OCI-LY1 (cell line): ENCODE measurements at regions not wholly inside any gene's neighbourhood (a gene's known extent, or its start where the extent isn't known, plus 50 kb on each side); places are given as distances from the start of the nearest gene placed in this dataset.

Experiments used
- CTCF ChIP-seq: fragments of 200-600 bp; sonication (generic), shearing (Covaris generic); IDR thresholded peaks from 2 replicates; pipeline ENCODE4 v1.5.1; 2017; ENCODE audit warnings: mild to moderate bottlenecking, antibody characterized with exemption, low read length, moderate library complexity, mixed read lengths
- EZH2 ChIP-seq: fragments of 200-600 bp; sonication (generic), shearing (Covaris generic); IDR thresholded peaks from 2 replicates; pipeline ENCODE4 v1.8.0; 2017; ENCODE audit warnings: borderline replicate concordance, mixed run types, mild to moderate bottlenecking, antibody characterized with exemption, low read length, moderate library complexity, mixed read lengths

- no peak for TF ChIP-seq CTCF
- no peak for TF ChIP-seq EZH2
These were observed 122.4 kb downstream of the OLFM1 start for GRCh38 chr9:135209852-135210251.
